Spleen (tissue), 7 donors: ENCODE measurements at regions not wholly inside any gene's neighbourhood (a gene's known extent, or its start where the extent isn't known, plus 50 kb on each side); places are given as distances from the start of the nearest gene placed in this dataset.

ENCODE experiments used
- POLR2A ChIP-seq, 3 donors: fragments of 450-650 bp; IDR thresholded peaks; one replicate each; pipeline ENCODE4 v1.5.1; 2017; ENCODE audit warnings: antibody characterized with exemption in 3 of 3, mild to moderate bottlenecking in 1 of 3
- TF ChIP-seq, protein P1 (sequence below), 11 experiments: fragments of 200-600 bp in 7 of 11; fragments of 450-650 bp in 4 of 11; sonication (generic) in 4 of 11; IDR thresholded peaks in 8 of 11; conservative IDR thresholded peaks in 3 of 11; 1 replicate in 7 of 11; 2 replicates in 4 of 11; pipeline versions ENCODE4 v1.4.0 to v1.8.0; 2016 to 2021; ENCODE audit warnings: antibody characterized with exemption in 11 of 11, inconsistent platforms in 4 of 11, mild to moderate bottlenecking in 1 of 11
- donor health status: DM: no; HTN: no; CAD: no; lungs with moderate emphysema.
- donor health status: DM: no; HTN: no; CAD: no.
- donor health status: DM: no; HTN: no; CAD: no.

DNA sequence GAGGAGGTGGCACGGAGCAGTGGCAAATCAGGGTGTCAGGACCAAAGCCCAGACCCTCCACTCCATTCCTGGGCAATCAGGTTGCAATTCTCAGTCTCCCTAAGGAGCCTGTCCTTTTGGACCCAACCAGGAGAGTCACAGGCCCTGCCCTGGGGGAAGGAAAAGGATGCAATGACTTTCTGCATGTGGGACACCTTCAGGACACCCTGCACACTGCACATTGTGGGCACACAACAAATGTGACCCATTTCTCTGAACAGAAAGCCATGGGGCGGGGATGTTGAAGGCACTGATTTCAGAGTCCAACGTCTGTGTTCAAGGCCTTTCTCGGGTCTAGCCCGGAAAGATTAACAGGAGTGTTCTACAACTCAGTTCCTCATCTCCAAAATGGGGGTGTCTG lies 286.2 kb upstream of the FOXF1 start:
- TF ChIP-seq, protein P1, sequence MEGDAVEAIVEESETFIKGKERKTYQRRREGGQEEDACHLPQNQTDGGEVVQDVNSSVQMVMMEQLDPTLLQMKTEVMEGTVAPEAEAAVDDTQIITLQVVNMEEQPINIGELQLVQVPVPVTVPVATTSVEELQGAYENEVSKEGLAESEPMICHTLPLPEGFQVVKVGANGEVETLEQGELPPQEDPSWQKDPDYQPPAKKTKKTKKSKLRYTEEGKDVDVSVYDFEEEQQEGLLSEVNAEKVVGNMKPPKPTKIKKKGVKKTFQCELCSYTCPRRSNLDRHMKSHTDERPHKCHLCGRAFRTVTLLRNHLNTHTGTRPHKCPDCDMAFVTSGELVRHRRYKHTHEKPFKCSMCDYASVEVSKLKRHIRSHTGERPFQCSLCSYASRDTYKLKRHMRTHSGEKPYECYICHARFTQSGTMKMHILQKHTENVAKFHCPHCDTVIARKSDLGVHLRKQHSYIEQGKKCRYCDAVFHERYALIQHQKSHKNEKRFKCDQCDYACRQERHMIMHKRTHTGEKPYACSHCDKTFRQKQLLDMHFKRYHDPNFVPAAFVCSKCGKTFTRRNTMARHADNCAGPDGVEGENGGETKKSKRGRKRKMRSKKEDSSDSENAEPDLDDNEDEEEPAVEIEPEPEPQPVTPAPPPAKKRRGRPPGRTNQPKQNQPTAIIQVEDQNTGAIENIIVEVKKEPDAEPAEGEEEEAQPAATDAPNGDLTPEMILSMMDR (IDR thresholded peaks at IDR 0.05 in 8 of 11, conservative IDR thresholded peaks at IDR 0.05 in 3 of 11), result no peak
- TF ChIP-seq POLR2A (IDR thresholded peaks at IDR 0.05), result no peak
